H1 (cell line): ENCODE measurements at regions not wholly inside any gene's neighbourhood (a gene's known extent, or its start where the extent isn't known, plus 50 kb on each side); places are given as distances from the start of the nearest gene placed in this dataset.

Source experiments
- CHD7 ChIP-seq: fragments of 300-600 bp; sonication (generic); IDR thresholded peaks from 2 replicates; pipeline ENCODE4 v1.7.1; 2012; ENCODE audit warnings: low read length, moderate library complexity, mild to moderate bottlenecking, inconsistent platforms; ENCODE audit not compliant: insufficient replicate concordance
- CTBP2 ChIP-seq: IDR thresholded peaks from 2 replicates; pipeline ENCODE4 v1.7.0; 2011; ENCODE audit warnings: borderline replicate concordance, mild to moderate bottlenecking, moderate library complexity, mixed read lengths, low read length; ENCODE audit not compliant: insufficient read depth, insufficient read length
- RBBP5 ChIP-seq: IDR thresholded peaks from 2 replicates; pipeline ENCODE4 v1.7.1; 2012; ENCODE audit warnings: low read depth, mild to moderate bottlenecking, inconsistent platforms, low read length, moderate library complexity, borderline replicate concordance
- SIRT6 ChIP-seq: IDR thresholded peaks from one replicate; pipeline ENCODE4 v1.7.1; 2012; ENCODE audit warnings: low read length, inconsistent platforms
- ZNF274 ChIP-seq: IDR thresholded peaks from 2 replicates; pipeline ENCODE4 v1.7.0; 2012; ENCODE audit warnings: low read length, borderline replicate concordance; ENCODE audit errors: extremely low read depth

GRCh38 chr6:141641951-141642350 lies 490.8 kb upstream of the GJE1 start (continued):
- no peak for TF ChIP-seq ZNF274
- TF ChIP-seq CHD7: no peak
- TF ChIP-seq RBBP5: no peak
- TF ChIP-seq CTBP2: no peak
- no peak for TF ChIP-seq SIRT6
